ENCODE measurements at regions not wholly inside any gene's neighbourhood (a gene's known extent, or its start where the extent isn't known, plus 50 kb on each side); places are given as distances from the start of the nearest gene placed in this dataset.

- H3K9me3 Mint-ChIP-seq (ENCODE audit: low read depth), result peaks cover 20% of the 10 kb centered on the region
- H3K27ac Mint-ChIP-seq, result no peak overlapping the region
- H3K27me3 Mint-ChIP-seq, result peaks cover under 1% of the 10 kb centered on the region
- no peak for DNase-seq (ENCODE audit: low spot score, unreplicated experiment)
- H3K4me3 Mint-ChIP-seq (ENCODE audit: low read depth), result no peak overlapping the region
- H3K36me3 Mint-ChIP-seq (ENCODE audit: insufficient read depth), result no peaks in the 10 kb centered on the region
- TF ChIP-seq CTCF (IDR thresholded peaks at IDR 0.05; ENCODE audit: unreplicated experiment), result no peak
- H3K4me1 Mint-ChIP-seq (ENCODE audit: low read depth), result peaks cover 4% of the 10 kb centered on the region
Measured at GRCh38 chr1:30295266-30295665, 428.1 kb downstream of the MATN1 start.

GRCh38 chr1:30294508-30294907 is 428.9 kb downstream of the MATN1 start:
- H3K9me3 Mint-ChIP-seq (ENCODE audit: low read depth), result peaks cover 20% of the 10 kb centered on the region
- DNase-seq (ENCODE audit: low spot score, unreplicated experiment), result no peak
- TF ChIP-seq CTCF (IDR thresholded peaks at IDR 0.05; ENCODE audit: unreplicated experiment), result no peak
- H3K36me3 Mint-ChIP-seq (ENCODE audit: insufficient read depth), result no peaks in the 10 kb centered on the region
- no peaks in the 10 kb centered on the region for H3K27me3 Mint-ChIP-seq
- no peak overlapping the region for H3K27ac Mint-ChIP-seq
- no peak overlapping the region for H3K4me3 Mint-ChIP-seq (ENCODE audit: low read depth)
- H3K4me1 Mint-ChIP-seq (ENCODE audit: low read depth), result peaks cover 4% of the 10 kb centered on the region

- DNase-seq (ENCODE audit: low spot score, unreplicated experiment), result no peak
- no peak for TF ChIP-seq CTCF (IDR thresholded peaks at IDR 0.05; ENCODE audit: unreplicated experiment)
- no peak overlapping the region for H3K27ac Mint-ChIP-seq
- H3K9me3 Mint-ChIP-seq (ENCODE audit: low read depth), result peaks cover 15% of the 10 kb centered on the region
- no peaks in the 10 kb centered on the region for H3K27me3 Mint-ChIP-seq
- peaks cover 4% of the 10 kb centered on the region for H3K4me1 Mint-ChIP-seq (ENCODE audit: low read depth)
- no peaks in the 10 kb centered on the region for H3K36me3 Mint-ChIP-seq (ENCODE audit: insufficient read depth)
- no peak overlapping the region for H3K4me3 Mint-ChIP-seq (ENCODE audit: low read depth)
Measured at GRCh38 chr1:30292451-30292850, 430.9 kb downstream of the MATN1 start.

GRCh38 chr1:30291526-30291925 is 431.9 kb downstream of the MATN1 start:
- no peak for TF ChIP-seq CTCF (IDR thresholded peaks at IDR 0.05; ENCODE audit: unreplicated experiment)
- DNase-seq (ENCODE audit: low spot score, unreplicated experiment), result no peak
- Mint-ChIP-seq H3K4me3 (ENCODE audit: low read depth) (no peak overlapping the region), H3K4me1 (ENCODE audit: low read depth) (peaks cover 4% of the 10 kb centered on the region), H3K36me3 (ENCODE audit: insufficient read depth) (no peaks in the 10 kb centered on the region), H3K27ac (no peak overlapping the region), H3K27me3 (no peaks in the 10 kb centered on the region), H3K9me3 (ENCODE audit: low read depth) (peaks cover 10% of the 10 kb centered on the region)

- Mint-ChIP-seq H3K27me3 (no peaks in the 10 kb centered on the region), H3K27ac (no peak overlapping the region), H3K9me3 (ENCODE audit: low read depth) (peaks cover 10% of the 10 kb centered on the region), H3K4me3 (ENCODE audit: low read depth) (no peak overlapping the region), H3K36me3 (ENCODE audit: insufficient read depth) (no peaks in the 10 kb centered on the region), H3K4me1 (ENCODE audit: low read depth) (no peaks in the 10 kb centered on the region)
- no peak for TF ChIP-seq CTCF (IDR thresholded peaks at IDR 0.05; ENCODE audit: unreplicated experiment)
- no peak for DNase-seq (ENCODE audit: low spot score, unreplicated experiment)
Measured at GRCh38 chr1:30290581-30290980, 432.8 kb downstream of the MATN1 start.

All from progenitor cell of endocrine pancreas (in vitro differentiated cells).